ENCODE measurements at regions not wholly inside any gene's neighbourhood (a gene's known extent, or its start where the extent isn't known, plus 50 kb on each side); places are given as distances from the start of the nearest gene placed in this dataset.
"Not testable (repeated sequence)": the region's sequence is repeated elsewhere in the genome, so short reads cannot be mapped to it uniquely, and the experiment has no call there.

DNA sequence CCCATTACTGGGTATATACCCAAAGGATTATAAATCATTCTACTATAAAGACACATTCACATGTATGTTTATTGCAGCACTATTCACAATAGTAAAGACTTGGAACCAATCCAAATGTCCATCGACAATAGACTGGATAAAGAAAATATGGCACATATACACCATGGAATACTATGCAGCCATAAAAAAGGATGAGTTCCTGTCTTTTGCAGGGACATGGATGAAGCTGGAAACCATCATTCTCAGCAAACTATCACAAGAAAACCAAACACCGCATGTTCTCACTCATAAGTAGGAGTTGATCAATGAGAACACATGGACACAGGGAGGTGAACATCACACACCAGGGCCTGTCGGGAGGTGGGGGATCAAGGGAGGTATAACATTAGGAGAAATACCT lies 62.2 kb upstream of the FBXL17 start:
- TF ChIP-seq POLR2A (IDR thresholded peaks at IDR 0.05; ENCODE audit: low read length); GATA1 (IDR thresholded peaks at IDR 0.05; ENCODE audit: low read depth, low read length): not testable (repeated sequence)

All from erythroblast (primary cell).